ENCODE measurements at regions not wholly inside any gene's neighbourhood (a gene's known extent, or its start where the extent isn't known, plus 50 kb on each side); places are given as distances from the start of the nearest gene placed in this dataset.

- no peak for DNase-seq (ENCODE audit: low read depth in 1 of 2, low spot score in 1 of 2)
- FAIRE-seq = no peak
- ChIA-PET CTCF (no interaction called here), POLR2A (no interaction called here)
- Histone ChIP-seq H3K4me2 (no peak overlapping the region), H3K4me1 (no peaks in the 10 kb centered on the region), H3K4me3 (no peak overlapping the region), H3K9me3 (no peaks in the 10 kb centered on the region), H3K27ac (no peak overlapping the region)
- no peak for ATAC-seq
- 84% methylated on average over 4 of the region's 4 CpGs for WGBS (ENCODE audit: missing lambda C conversion rate)
- TF ChIP-seq NPAS2 (CRISPR knock-in tag; IDR thresholded peaks at IDR 0.05; ENCODE audit: borderline replicate concordance) = no peak
- TF ChIP-seq HES2 (IDR thresholded peaks at IDR 0.05) = no peak
- TF ChIP-seq RCOR1 (IDR thresholded peaks at IDR 0.05; ENCODE audit: low read depth, low read length) = no peak
- TF ChIP-seq HOXA7 (CRISPR knock-in tag; IDR thresholded peaks at IDR 0.05) = no peak
- no peak for TF ChIP-seq HOXB13 (CRISPR knock-in tag; IDR thresholded peaks at IDR 0.05; ENCODE audit: low read depth)
These were observed 150.6 kb upstream of the MED14 start for GRCh38 chrX:40885989-40886388.

- Histone ChIP-seq H3K4me1 (no peaks in the 10 kb centered on the region), H3K4me2 (no peak overlapping the region), H3K9me3 (peaks cover 4% of the 10 kb centered on the region; the same call in 1 of the 3 replicates), H3K4me3 (no peak overlapping the region), H3K27ac (no peak overlapping the region)
- FAIRE-seq = peak; percentile 99
- 72% methylated on average over 1 of the region's 1 CpG for WGBS (ENCODE audit: missing lambda C conversion rate)
- TF ChIP-seq HOXB5 (CRISPR knock-in tag; IDR thresholded peaks at IDR 0.05) (no peak), ESRRA (IDR thresholded peaks at IDR 0.05; ENCODE audit: borderline replicate concordance, low read length) (no peak), FOSB (CRISPR knock-in tag; IDR thresholded peaks at IDR 0.05) (no peak), JUN (IDR thresholded peaks at IDR 0.05) (no peak), EHMT2 (IDR thresholded peaks at IDR 0.05; ENCODE audit: low read depth) (no peak), KDM5A (IDR thresholded peaks at IDR 0.05) (no peak), NPAS2 (CRISPR knock-in tag; IDR thresholded peaks at IDR 0.05; ENCODE audit: borderline replicate concordance) (no peak), HMGXB4 (CRISPR knock-in tag; IDR thresholded peaks at IDR 0.05; ENCODE audit: borderline replicate concordance) (no peak), FOSL2 (IDR thresholded peaks at IDR 0.05) (no peak), FOSL2 (CRISPR knock-in tag; IDR thresholded peaks at IDR 0.05) (no peak), HES2 (IDR thresholded peaks at IDR 0.05) (no peak)
- CTCF ChIA-PET = no interaction called here
- POLR2A ChIA-PET = no interaction called here
- no peak for ATAC-seq
- no peak for DNase-seq (ENCODE audit: low read depth in 1 of 2, low spot score in 1 of 2)
These were observed 152.1 kb upstream of the MED14 start for GRCh38 chrX:40887476-40887875.

GRCh38 chrX:40891798-40892197, 156.5 kb upstream of the MED14 start:
- H3K4me2 ChIP-seq = no peak overlapping the region
- no peak for DNase-seq (ENCODE audit: low read depth in 1 of 2, low spot score in 1 of 2)
- no peak for FAIRE-seq
- ChIA-PET CTCF (interaction anchor here (0.7 kb wide), 1 partner anchor 38 kb away, joined by 3 read pairs; no protein-coding TSS in a partner anchor), POLR2A (no interaction called here)
- no peak overlapping the region for H3K27ac ChIP-seq
- H3K4me1 ChIP-seq = no peaks in the 10 kb centered on the region
- H3K4me3 ChIP-seq = no peak overlapping the region
- no peak for ATAC-seq
- H3K9me3 ChIP-seq = peaks cover 4% of the 10 kb centered on the region; the same call in 1 of the 3 replicates
- TF ChIP-seq SREBF2 (IDR thresholded peaks at IDR 0.05) (no peak), FOXS1 (CRISPR knock-in tag; IDR thresholded peaks at IDR 0.05) (no peak), CHD2 (IDR thresholded peaks at IDR 0.05; ENCODE audit: low read length, partially characterized antibody) (no peak), HOXB5 (CRISPR knock-in tag; IDR thresholded peaks at IDR 0.05) (no peak), FOSB (CRISPR knock-in tag; IDR thresholded peaks at IDR 0.05) (no peak), RAD21 (conservative IDR thresholded peaks at IDR 0.05 in 1 of 2, IDR thresholded peaks at IDR 0.05 in 1 of 2) (no peak), POLR2A (IDR thresholded peaks at IDR 0.05; ENCODE audit: low read length) (no peak), REST (IDR thresholded peaks at IDR 0.05) (no peak), NFE2L2 (conservative IDR thresholded peaks at IDR 0.05; ENCODE audit: low read length) (no peak), GATA3 (IDR thresholded peaks at IDR 0.05; ENCODE audit: borderline replicate concordance) (no peak), MAZ (IDR thresholded peaks at IDR 0.05; ENCODE audit: borderline replicate concordance, low read depth, low read length) (no peak), CBX2 (IDR thresholded peaks at IDR 0.05; ENCODE audit: borderline replicate concordance, low read depth) (no peak), RFX5 (IDR thresholded peaks at IDR 0.05) (no peak)

Measured in A549 (cell line).